ENCODE measurements at regions not wholly inside any gene's neighbourhood (a gene's known extent, or its start where the extent isn't known, plus 50 kb on each side); places are given as distances from the start of the nearest gene placed in this dataset.

DNA sequence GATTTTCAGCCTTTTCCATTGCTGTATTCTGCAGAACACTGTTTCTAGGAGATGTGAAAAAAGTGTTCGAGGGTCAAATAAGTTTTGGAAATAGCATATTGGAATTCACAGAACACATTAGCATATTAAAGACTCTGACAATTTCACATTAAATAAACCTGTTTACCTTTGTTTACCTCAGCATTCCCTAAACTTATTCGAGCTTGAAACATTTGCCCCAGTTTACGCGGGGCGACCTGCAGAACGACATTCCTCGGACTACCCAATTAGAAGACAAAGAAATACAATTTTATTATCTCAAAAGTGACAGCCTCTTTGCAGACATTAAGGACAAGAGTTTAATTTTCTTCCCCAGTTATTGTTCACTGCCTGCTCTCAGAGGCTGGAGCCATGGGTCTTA, 110.3 kb upstream of the NFIB start:
- Histone ChIP-seq H2BK5ac (ENCODE audit: insufficient read length, low read length) (no peak overlapping the region), H2AK5ac (ENCODE audit: insufficient read length, low read length) (no peak overlapping the region)

More for the DNA sequence above, 110.3 kb upstream of the NFIB start:
- Histone ChIP-seq H3K9me3 (ENCODE audit: control insufficient read depth, low read depth, low read length) (no peaks in the 10 kb centered on the region), H3K4ac (ENCODE audit: low read depth, low read length) (no peak overlapping the region), H2AFZ (ENCODE audit: low read length) (no peak overlapping the region), H3K56ac (ENCODE audit: insufficient read length, low read depth, low read length) (no peak overlapping the region), H3K9ac (ENCODE audit: extremely low read depth, insufficient read length, low read length) (no peak overlapping the region), H3K23me2 (ENCODE audit: insufficient read length, low read depth, low read length, poor library complexity, severe bottlenecking) (no peaks in the 10 kb centered on the region), H3T11ph (ENCODE audit: low read length) (no peak overlapping the region), H3K27ac (ENCODE audit: insufficient read length, low read depth, low read length) (peak overlapping the region; percentile 41), H3K18ac (ENCODE audit: insufficient read length, low read depth, low read length) (no peak overlapping the region), H3K79me2 (ENCODE audit: insufficient read depth, low read length) (no peaks in the 10 kb centered on the region), H3K4me2 (ENCODE audit: insufficient read depth, insufficient read length, low read length) (no peak overlapping the region), H2BK120ac (ENCODE audit: low read depth, low read length, poor library complexity, severe bottlenecking) (no peak overlapping the region), H4K8ac (replicated peaks; ENCODE audit: insufficient read length, low read depth, low read length) (no peak overlapping the region), H2BK12ac (ENCODE audit: insufficient read length, low read depth, low read length) (no peak overlapping the region), H2BK15ac (ENCODE audit: low read depth, low read length) (no peak overlapping the region), H4K91ac (ENCODE audit: insufficient read length, low read depth, low read length) (no peak overlapping the region), H3K14ac (ENCODE audit: insufficient read depth, low read length) (no peak overlapping the region), H3K4me1 (ENCODE audit: insufficient read depth, low read length) (peaks cover 20% of the 10 kb centered on the region; the same call in 1 of the 2 replicates), H4K5ac (ENCODE audit: insufficient read length, low read depth, low read length) (no peak overlapping the region), H3K27me3 (ENCODE audit: insufficient read depth, low read length) (no peaks in the 10 kb centered on the region), H4K20me1 (ENCODE audit: control insufficient read depth, insufficient read depth, insufficient read length) (no peaks in the 10 kb centered on the region), H3K79me1 (ENCODE audit: insufficient read depth, low read depth, low read length, poor library complexity, severe bottlenecking) (no peaks in the 10 kb centered on the region), H2BK20ac (ENCODE audit: low read depth, low read length, poor library complexity, severe bottlenecking) (no peak overlapping the region), H3K23ac (ENCODE audit: insufficient read length, low read depth, low read length) (no peak overlapping the region)
- DNase-seq: no peak
- H3K27me3 Mint-ChIP-seq (ENCODE audit: low read depth): no peaks in the 10 kb centered on the region
- H3K9me3 Mint-ChIP-seq: no peaks in the 10 kb centered on the region; a peak in 1 of 5 replicates
- H3K4me3 Mint-ChIP-seq: no peak overlapping the region; a peak in 1 of 5 replicates
- peaks cover 59 to 71% of the 10 kb centered on the region in 2 experiments for H3K4me1 Mint-ChIP-seq
- H3K36me3 Mint-ChIP-seq (ENCODE audit: insufficient read depth in 1 of 3, low read depth in 3 of 3): no peaks in the 10 kb centered on the region
- WGBS (ENCODE audit: extremely low coverage, insufficient read length, low lambda C conversion rate): no CpG with 5 or more reads among the region's 7 CpGs
- peak overlapping the region in 2 of 3 experiments; percentile 18 to 94; a peak in 6 of 7 replicates for H3K27ac Mint-ChIP-seq
- TF ChIP-seq, protein P1, sequence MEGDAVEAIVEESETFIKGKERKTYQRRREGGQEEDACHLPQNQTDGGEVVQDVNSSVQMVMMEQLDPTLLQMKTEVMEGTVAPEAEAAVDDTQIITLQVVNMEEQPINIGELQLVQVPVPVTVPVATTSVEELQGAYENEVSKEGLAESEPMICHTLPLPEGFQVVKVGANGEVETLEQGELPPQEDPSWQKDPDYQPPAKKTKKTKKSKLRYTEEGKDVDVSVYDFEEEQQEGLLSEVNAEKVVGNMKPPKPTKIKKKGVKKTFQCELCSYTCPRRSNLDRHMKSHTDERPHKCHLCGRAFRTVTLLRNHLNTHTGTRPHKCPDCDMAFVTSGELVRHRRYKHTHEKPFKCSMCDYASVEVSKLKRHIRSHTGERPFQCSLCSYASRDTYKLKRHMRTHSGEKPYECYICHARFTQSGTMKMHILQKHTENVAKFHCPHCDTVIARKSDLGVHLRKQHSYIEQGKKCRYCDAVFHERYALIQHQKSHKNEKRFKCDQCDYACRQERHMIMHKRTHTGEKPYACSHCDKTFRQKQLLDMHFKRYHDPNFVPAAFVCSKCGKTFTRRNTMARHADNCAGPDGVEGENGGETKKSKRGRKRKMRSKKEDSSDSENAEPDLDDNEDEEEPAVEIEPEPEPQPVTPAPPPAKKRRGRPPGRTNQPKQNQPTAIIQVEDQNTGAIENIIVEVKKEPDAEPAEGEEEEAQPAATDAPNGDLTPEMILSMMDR (conservative IDR thresholded peaks at IDR 0.05): no peak
